Heart left ventricle (tissue), 13 donors: ENCODE measurements at regions not wholly inside any gene's neighbourhood (a gene's known extent, or its start where the extent isn't known, plus 50 kb on each side); places are given as distances from the start of the nearest gene placed in this dataset.

Experiments
- CTCF ChIP-seq, 12 donors: fragments of 200-600 bp; sonication (generic) in 4 of 12; IDR thresholded peaks; one replicate each; pipeline versions ENCODE4 v1.5.0 to v1.8.0; 2018 to 2022; ENCODE audit warnings: antibody characterized with exemption in 12 of 12, mild to moderate bottlenecking in 5 of 12
- POLR2A ChIP-seq, 2 donors: fragments of 450-650 bp; IDR thresholded peaks; one replicate each; pipeline ENCODE4 v1.6.1; 2017; ENCODE audit warnings: antibody characterized with exemption in 2 of 2, mild to moderate bottlenecking in 2 of 2, moderate library complexity in 2 of 2
- donor health status: ischemic (EF 13 %, LVEDD 7.1; RV severe dilation, severe dysfunction).
- donor health status: DM: no; HTN: yes; CAD: no.
- donor health status: DM: no; HTN: no; CAD: no.
- donor health status: ischemic (EF 25% LVEDD 6.9; RV normal size, moderate dysfunction).
- donor health status: ischemic (EF 25% LVEDD 5.7; RV mildly dilated, moderate dysfunction).
- donor health status: ischemic (EF 35%, LVEDD 5.7; RV mildly dilated, moderate dysfunction).
- donor health status: nonischemic (EF 11% LVEDD 7.7; RV severe dilation, severe dysfunction).
- donor health status: DM: yes; HTN: yes; CAD: no.
- donor health status: PGD.
- donor health status: ischemic (EF 29% LVEDD 5.4; RV normal size, mild dysfunction).
- donor health status: nonischemic (EF 23%, LVEDD 6.1; RV moderate dilation, normal function).

DNA sequence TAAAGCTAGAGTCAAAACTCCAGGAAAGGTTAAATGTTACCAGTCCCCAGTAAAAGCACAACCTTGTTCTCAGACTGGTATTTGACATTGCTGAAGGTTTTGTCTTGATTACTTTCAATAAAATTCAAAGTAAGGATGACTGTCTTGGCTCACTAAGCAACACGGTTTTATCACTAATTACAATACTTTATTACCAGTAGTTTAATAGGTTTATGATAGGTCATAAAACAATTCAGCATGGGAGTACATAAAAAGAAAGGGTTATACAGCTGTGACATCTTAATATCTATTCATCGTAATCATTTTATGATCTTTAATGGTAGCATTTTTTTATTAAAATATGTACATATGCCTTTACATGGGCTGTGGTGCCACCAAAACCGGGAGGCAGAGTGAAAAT, 370.7 kb upstream of the IRX2 start:
- TF ChIP-seq CTCF (IDR thresholded peaks at IDR 0.05) (no peak), POLR2A (IDR thresholded peaks at IDR 0.05) (no peak)
